HG02973 (cell line): ENCODE measurements at regions not wholly inside any gene's neighbourhood (a gene's known extent, or its start where the extent isn't known, plus 50 kb on each side); places are given as distances from the start of the nearest gene placed in this dataset.

Source experiments
- ATAC-seq: cut with Tn5 transposase; IDR thresholded peaks from one replicate; pipeline ENCODE4 v1.9.1; 2021; ENCODE audit warnings: moderate library complexity; ENCODE audit not compliant: unreplicated experiment

- ATAC-seq, result no peak
Measured at GRCh38 chr5:159385536-159385935, 55.2 kb upstream of the IL12B start.

- ATAC-seq, result no peak
Measured at GRCh38 chr5:159386028-159386711, 55.9 kb upstream of the IL12B start.

- ATAC-seq, result no peak
Measured at GRCh38 chr5:159392871-159393270, 62.6 kb upstream of the IL12B start.

GRCh38 chr5:159393854-159394274, 63.6 kb upstream of the IL12B start:
- ATAC-seq, result no peak

- ATAC-seq, result no peak
Measured at GRCh38 chr5:159395202-159395601, 64.9 kb upstream of the IL12B start.

- no peak for ATAC-seq
Measured at GRCh38 chr5:159398936-159399335, 68.6 kb upstream of the IL12B start.

- ATAC-seq, result no peak
Measured at GRCh38 chr5:159400476-159400875, 70.2 kb upstream of the IL12B start.

- no peak for ATAC-seq
Measured at GRCh38 chr5:159402311-159402710, 72.0 kb upstream of the IL12B start.

GRCh38 chr5:159402856-159403255, 72.6 kb upstream of the IL12B start:
- ATAC-seq, result no peak

GRCh38 chr5:159403906-159404681, 73.8 kb upstream of the IL12B start:
- ATAC-seq, result no peak

GRCh38 chr5:159405611-159406031, 75.3 kb upstream of the IL12B start:
- peak; percentile 55 for ATAC-seq

GRCh38 chr5:159406571-159406970, 76.3 kb upstream of the IL12B start:
- no peak for ATAC-seq

- ATAC-seq, result peak; percentile 70
Measured at GRCh38 chr5:159409801-159410200, 79.5 kb upstream of the IL12B start.

GRCh38 chr5:159410480-159410879, 80.2 kb upstream of the IL12B start:
- ATAC-seq, result no peak

- no peak for ATAC-seq
Measured at GRCh38 chr5:159411115-159411514, 80.8 kb upstream of the IL12B start.

GRCh38 chr5:159412284-159413046, 82.2 kb upstream of the IL12B start:
- ATAC-seq, result peak; percentile 56

- no peak for ATAC-seq
Measured at GRCh38 chr5:159414021-159414420, 83.7 kb upstream of the IL12B start.

GRCh38 chr5:159415301-159415937, 85.1 kb upstream of the IL12B start:
- ATAC-seq, result no peak

GRCh38 chr5:159416438-159416837, 86.2 kb upstream of the IL12B start:
- no peak for ATAC-seq

- ATAC-seq, result no peak
Measured at GRCh38 chr5:159417170-159417569, 86.9 kb upstream of the IL12B start.

- no peak for ATAC-seq
Measured at GRCh38 chr5:159419576-159419975, 89.3 kb upstream of the IL12B start.
